ENCODE measurements at regions not wholly inside any gene's neighbourhood (a gene's known extent, or its start where the extent isn't known, plus 50 kb on each side); places are given as distances from the start of the nearest gene placed in this dataset.

DNA sequence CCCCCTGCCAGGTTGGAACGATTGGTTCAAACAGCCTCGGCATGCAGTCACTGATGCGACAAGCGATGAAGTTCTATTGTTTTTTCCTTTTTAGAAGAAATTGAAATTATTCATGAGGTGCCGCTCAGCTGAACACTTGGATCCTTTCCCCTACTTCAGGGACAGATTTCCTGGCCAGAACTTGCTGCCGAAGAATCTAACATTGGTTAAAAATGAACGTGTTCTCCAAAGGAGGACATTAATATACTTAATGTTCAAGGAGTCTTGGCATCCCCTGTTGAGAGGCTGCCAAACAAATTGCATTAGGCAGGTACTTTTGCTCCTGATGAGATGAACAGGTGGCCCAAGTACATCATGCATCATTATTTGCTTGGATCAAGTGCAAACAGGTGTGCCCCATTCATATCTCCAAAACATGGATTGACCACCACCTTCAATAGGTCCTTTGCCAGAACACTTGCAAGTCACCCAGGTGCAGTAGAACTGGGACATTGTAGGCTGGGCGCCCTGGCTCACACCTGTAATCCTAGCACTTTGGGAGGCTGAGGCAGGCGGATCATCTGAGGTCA is 437.2 kb downstream of the HAPSTR1 start (continued):
- TF ChIP-seq, protein P1, sequence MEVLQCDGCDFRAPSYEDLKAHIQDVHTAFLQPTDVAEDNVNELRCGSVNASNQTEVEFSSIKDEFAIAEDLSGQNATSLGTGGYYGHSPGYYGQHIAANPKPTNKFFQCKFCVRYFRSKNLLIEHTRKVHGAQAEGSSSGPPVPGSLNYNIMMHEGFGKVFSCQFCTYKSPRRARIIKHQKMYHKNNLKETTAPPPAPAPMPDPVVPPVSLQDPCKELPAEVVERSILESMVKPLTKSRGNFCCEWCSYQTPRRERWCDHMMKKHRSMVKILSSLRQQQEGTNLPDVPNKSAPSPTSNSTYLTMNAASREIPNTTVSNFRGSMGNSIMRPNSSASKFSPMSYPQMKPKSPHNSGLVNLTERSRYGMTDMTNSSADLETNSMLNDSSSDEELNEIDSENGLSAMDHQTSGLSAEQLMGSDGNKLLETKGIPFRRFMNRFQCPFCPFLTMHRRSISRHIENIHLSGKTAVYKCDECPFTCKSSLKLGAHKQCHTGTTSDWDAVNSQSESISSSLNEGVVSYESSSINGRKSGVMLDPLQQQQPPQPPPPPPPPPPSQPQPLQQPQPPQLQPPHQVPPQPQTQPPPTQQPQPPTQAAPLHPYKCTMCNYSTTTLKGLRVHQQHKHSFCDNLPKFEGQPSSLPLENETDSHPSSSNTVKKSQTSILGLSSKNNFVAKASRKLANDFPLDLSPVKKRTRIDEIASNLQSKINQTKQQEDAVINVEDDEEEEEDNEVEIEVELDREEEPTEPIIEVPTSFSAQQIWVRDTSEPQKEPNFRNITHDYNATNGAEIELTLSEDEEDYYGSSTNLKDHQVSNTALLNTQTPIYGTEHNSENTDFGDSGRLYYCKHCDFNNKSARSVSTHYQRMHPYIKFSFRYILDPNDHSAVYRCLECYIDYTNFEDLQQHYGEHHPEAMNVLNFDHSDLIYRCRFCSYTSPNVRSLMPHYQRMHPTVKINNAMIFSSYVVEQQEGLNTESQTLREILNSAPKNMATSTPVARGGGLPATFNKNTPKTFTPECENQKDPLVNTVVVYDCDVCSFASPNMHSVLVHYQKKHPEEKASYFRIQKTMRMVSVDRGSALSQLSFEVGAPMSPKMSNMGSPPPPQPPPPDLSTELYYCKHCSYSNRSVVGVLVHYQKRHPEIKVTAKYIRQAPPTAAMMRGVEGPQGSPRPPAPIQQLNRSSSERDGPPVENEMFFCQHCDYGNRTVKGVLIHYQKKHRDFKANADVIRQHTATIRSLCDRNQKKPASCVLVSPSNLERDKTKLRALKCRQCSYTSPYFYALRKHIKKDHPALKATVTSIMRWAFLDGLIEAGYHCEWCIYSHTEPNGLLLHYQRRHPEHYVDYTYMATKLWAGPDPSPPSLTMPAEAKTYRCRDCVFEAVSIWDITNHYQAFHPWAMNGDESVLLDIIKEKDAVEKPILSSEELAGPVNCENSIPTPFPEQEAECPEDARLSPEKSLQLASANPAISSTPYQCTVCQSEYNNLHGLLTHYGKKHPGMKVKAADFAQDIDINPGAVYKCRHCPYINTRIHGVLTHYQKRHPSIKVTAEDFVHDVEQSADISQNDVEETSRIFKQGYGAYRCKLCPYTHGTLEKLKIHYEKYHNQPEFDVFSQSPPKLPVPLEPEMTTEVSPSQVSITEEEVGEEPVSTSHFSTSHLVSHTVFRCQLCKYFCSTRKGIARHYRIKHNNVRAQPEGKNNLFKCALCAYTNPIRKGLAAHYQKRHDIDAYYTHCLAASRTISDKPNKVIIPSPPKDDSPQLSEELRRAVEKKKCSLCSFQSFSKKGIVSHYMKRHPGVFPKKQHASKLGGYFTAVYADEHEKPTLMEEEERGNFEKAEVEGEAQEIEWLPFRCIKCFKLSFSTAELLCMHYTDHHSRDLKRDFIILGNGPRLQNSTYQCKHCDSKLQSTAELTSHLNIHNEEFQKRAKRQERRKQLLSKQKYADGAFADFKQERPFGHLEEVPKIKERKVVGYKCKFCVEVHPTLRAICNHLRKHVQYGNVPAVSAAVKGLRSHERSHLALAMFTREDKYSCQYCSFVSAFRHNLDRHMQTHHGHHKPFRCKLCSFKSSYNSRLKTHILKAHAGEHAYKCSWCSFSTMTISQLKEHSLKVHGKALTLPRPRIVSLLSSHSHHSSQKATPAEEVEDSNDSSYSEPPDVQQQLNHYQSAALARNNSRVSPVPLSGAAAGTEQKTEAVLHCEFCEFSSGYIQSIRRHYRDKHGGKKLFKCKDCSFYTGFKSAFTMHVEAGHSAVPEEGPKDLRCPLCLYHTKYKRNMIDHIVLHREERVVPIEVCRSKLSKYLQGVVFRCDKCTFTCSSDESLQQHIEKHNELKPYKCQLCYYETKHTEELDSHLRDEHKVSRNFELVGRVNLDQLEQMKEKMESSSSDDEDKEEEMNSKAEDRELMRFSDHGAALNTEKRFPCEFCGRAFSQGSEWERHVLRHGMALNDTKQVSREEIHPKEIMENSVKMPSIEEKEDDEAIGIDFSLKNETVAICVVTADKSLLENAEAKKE (CRISPR knock-in tag; IDR thresholded peaks at IDR 0.05) = no peak
- no peak for TF ChIP-seq ZNF331 (CRISPR knock-in tag; IDR thresholded peaks at IDR 0.05; ENCODE audit: low read depth)
- no peak for TF ChIP-seq EZH2 (IDR thresholded peaks at IDR 0.05; ENCODE audit: low read depth, unreplicated experiment)
- no peak for TF ChIP-seq STAT1 (IDR thresholded peaks at IDR 0.05; ENCODE audit: unreplicated experiment)
- TF ChIP-seq ZNF114 (CRISPR knock-in tag; IDR thresholded peaks at IDR 0.05) = no peak
- TF ChIP-seq, protein P2, sequence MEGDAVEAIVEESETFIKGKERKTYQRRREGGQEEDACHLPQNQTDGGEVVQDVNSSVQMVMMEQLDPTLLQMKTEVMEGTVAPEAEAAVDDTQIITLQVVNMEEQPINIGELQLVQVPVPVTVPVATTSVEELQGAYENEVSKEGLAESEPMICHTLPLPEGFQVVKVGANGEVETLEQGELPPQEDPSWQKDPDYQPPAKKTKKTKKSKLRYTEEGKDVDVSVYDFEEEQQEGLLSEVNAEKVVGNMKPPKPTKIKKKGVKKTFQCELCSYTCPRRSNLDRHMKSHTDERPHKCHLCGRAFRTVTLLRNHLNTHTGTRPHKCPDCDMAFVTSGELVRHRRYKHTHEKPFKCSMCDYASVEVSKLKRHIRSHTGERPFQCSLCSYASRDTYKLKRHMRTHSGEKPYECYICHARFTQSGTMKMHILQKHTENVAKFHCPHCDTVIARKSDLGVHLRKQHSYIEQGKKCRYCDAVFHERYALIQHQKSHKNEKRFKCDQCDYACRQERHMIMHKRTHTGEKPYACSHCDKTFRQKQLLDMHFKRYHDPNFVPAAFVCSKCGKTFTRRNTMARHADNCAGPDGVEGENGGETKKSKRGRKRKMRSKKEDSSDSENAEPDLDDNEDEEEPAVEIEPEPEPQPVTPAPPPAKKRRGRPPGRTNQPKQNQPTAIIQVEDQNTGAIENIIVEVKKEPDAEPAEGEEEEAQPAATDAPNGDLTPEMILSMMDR (conservative IDR thresholded peaks at IDR 0.05; ENCODE audit: low read depth in 2 of 2) = no peak
- no peak for TF ChIP-seq EZH2phosphoT487 (IDR thresholded peaks at IDR 0.05; ENCODE audit: unreplicated experiment)
- TF ChIP-seq, protein P3, sequence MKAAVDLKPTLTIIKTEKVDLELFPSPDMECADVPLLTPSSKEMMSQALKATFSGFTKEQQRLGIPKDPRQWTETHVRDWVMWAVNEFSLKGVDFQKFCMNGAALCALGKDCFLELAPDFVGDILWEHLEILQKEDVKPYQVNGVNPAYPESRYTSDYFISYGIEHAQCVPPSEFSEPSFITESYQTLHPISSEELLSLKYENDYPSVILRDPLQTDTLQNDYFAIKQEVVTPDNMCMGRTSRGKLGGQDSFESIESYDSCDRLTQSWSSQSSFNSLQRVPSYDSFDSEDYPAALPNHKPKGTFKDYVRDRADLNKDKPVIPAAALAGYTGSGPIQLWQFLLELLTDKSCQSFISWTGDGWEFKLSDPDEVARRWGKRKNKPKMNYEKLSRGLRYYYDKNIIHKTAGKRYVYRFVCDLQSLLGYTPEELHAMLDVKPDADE (IDR thresholded peaks at IDR 0.05) = no peak
- TF ChIP-seq, protein P4, sequence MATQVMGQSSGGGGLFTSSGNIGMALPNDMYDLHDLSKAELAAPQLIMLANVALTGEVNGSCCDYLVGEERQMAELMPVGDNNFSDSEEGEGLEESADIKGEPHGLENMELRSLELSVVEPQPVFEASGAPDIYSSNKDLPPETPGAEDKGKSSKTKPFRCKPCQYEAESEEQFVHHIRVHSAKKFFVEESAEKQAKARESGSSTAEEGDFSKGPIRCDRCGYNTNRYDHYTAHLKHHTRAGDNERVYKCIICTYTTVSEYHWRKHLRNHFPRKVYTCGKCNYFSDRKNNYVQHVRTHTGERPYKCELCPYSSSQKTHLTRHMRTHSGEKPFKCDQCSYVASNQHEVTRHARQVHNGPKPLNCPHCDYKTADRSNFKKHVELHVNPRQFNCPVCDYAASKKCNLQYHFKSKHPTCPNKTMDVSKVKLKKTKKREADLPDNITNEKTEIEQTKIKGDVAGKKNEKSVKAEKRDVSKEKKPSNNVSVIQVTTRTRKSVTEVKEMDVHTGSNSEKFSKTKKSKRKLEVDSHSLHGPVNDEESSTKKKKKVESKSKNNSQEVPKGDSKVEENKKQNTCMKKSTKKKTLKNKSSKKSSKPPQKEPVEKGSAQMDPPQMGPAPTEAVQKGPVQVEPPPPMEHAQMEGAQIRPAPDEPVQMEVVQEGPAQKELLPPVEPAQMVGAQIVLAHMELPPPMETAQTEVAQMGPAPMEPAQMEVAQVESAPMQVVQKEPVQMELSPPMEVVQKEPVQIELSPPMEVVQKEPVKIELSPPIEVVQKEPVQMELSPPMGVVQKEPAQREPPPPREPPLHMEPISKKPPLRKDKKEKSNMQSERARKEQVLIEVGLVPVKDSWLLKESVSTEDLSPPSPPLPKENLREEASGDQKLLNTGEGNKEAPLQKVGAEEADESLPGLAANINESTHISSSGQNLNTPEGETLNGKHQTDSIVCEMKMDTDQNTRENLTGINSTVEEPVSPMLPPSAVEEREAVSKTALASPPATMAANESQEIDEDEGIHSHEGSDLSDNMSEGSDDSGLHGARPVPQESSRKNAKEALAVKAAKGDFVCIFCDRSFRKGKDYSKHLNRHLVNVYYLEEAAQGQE (IDR thresholded peaks at IDR 0.05; ENCODE audit: unreplicated experiment) = no peak
